HG02973 (cell line): ENCODE measurements at regions not wholly inside any gene's neighbourhood (a gene's known extent, or its start where the extent isn't known, plus 50 kb on each side); places are given as distances from the start of the nearest gene placed in this dataset.

Experiments
- ATAC-seq: cut with Tn5 transposase; IDR thresholded peaks from one replicate; pipeline ENCODE4 v1.9.1; 2021; ENCODE audit warnings: moderate library complexity; ENCODE audit not compliant: unreplicated experiment

DNA sequence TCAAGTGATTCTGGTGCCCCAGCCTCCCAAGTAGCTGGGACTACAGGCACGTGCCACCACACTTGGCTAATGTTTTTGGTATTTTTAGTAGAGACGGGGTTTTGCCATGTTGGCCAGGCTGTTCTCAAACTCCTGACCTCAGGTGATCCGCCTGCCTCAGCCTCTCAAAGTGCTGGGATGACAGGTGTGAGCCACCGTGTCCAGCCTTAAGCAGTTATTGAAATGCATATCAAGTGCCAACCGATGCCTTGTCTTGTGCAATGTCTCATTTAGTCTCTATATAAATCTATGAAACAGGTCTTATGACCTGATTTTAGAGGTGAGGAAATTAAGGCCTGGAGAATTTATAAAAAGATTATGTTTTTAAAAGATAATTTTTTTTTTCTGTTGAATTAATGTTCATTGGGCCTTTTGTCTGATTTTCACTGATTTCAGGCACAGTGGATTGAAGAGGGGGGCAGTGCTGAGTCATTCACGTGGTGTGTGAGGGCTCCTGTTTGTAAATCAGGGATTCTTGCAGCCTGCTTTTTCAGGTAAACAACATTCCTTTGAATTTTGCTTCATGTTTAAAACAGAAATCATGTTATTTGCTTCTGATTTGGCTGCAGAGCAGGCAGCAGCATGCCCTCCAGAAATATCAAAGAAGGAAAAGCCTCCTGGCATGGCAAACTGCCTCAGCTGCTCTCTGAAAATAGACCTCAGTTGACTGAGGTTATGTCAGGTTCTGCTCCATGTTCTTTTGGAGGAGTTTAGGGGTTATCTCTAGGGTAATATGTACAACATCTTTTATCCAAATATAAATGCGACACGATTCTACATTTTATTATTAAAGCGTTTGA lies 407.0 kb upstream of the RGMA start:
- ATAC-seq = no peak

DNA sequence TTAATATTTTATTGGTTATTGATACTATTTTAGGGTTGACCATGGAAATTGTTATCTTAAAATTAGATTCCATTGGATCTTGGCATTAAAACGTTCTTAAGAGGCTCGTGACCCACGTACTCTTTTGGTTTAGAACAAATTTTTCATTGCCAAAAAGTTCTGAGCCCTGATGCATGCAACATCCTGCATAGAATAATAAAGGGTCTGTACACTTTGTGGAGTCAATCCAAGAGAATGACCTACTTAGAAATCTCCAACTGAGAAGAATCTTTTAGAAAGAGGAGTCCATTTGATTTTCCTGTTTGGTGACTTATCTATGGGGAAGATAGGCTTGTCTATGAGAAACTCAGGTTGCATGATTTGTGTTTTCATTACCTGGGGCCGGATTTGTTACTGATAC lies 404.2 kb upstream of the RGMA start:
- no peak for ATAC-seq

DNA sequence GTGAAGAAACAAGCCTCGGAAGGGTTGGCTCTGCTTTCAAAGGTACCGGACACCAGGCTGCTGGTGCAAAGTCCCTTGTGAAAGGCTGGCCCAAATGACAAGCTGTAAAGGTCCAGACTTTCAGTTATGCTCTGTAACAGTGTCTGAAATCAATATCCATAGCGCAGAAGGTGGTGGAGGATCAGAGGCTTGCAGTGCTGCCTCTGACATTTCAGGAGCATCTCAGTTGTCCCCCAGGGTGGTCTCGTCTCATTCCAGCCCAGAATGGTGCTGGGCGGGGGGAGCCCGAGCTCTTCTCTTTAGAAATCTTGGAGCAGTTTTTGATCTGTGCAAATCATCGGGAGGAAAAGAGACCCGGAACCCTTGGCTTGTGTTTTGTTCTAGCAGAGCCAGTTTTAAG lies 402.3 kb upstream of the RGMA start:
- ATAC-seq = no peak

DNA sequence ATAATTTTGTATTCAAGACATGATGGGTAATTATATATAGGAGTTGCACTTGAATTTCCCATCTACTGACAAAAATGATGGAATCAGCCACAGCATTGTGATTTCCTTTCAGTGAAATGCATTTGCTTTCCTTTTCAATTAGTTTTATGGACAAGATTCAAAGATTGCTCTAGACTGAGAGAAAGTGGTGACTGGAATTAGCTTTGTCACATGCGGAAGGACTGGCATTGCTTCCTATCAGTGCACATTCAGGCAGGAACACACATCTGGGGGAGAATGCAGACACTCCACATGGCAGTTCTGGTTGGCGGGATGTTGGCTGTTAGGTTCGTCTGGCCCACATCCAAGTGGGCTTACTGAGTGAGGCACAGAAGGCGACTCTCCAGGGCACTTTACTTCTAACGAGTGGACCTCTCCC lies 399.3 kb upstream of the RGMA start:
- no peak for ATAC-seq

DNA sequence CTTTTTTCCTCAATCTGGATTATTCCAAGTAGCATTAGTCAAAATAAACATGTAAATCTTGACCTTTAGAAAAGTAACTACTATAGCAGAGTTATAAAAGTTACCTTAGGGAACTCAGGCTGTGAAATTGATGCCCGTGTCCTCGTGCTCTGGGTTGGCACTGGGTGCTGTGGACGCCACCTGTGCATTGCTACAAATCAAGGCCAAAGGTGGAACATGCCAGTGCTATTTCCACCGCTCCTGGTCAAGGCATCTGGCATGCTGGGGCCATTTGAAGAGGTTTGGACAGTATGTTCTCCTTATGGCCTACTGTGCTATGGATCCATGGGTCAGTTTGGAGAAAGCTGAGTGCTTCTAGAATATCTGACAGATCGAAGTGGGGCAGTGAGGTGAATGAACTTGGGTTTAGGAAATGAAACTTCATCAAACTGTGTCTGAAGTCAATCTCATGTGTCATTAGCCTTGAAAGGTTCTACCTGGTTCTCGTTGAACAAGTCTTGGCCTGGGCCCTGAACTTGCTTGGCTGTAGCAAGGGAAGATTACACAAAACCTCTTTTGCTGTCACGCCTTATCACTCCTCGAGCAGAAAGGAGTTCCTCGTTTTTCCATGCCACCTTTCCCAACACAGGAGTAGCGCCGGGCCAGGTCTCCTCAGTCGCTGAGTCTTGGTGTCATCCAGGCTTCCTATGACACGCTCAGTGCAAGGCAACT lies 397.6 kb upstream of the RGMA start:
- no peak for ATAC-seq

DNA sequence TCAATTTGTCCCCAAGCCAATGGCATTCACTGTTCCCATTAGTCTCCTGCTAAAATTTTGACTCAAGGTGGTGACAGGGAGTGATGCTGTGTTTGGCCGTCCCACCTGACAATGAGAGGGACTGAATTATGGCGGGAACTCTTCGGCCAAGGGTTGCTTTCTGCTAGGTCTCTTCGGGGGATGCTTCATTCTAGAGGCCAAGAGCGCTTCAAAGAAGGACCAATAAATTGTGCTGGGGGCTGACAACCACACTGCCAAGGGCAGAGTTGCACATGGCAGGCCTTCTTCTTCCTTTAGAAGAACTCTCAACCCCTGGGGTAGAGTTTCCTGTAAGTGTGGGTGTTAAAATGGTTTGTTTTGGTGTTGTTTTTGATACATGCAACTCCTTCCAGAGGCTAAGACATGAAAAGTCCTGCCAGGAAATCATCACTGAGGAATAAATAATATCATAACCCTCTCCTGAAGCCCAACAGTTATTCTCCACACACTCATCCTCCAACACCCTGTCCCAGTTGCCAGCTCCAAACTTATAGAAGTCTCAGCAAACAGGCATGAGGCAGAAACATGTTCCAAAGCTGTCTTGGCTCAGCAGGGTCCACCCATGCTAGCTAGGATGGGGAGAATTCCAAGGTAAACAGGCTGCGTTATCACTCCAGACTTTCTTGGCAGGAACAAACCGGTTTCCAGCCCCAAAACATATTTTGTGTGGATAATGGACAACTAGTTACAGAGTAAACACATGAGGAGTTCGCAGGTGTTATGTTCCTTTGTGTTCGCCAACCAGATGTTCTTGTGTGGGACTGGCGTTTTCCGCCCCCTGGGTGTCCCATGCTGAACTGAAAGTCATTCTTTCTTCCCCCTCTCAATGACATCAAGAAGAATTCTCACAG lies 396.7 kb upstream of the RGMA start:
- ATAC-seq = no peak

DNA sequence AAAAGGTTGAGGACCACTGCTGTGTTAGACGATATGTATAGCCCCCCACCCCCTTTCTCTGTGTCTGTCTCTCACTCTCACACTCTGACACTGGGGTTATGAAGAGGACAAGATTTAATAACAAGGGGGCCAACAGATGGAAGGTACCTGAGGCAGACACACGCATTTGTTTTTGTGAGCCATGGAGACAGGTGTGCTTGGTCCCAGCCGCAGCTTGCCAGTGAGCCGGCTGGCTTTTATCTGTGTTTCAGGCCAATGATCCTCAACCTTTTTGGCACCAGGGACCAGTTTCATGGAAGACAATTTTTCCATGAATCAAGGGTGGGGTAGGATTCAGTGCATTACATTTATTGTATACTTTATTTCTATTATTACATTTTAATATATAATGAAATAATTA lies 394.9 kb upstream of the RGMA start:
- no peak for ATAC-seq

DNA sequence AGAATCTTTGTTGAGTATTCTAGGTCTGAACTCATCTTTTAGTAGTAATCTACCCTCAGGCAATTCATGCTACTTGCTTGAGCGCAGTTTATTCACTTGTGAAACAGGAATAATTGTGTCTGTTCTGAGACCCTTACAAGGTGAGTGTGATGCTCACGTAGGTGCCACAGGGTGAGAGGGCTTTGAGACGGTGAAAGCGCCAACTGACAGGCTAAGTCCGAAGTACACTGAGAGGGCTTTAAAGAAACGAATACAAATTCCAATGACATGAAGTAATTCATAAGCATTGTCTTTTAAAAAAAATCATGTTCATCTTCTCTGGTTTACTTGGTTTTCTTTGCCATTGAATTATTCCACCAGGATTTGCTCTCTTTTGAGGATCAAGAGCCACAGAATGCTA lies 393.7 kb upstream of the RGMA start:
- no peak for ATAC-seq

DNA sequence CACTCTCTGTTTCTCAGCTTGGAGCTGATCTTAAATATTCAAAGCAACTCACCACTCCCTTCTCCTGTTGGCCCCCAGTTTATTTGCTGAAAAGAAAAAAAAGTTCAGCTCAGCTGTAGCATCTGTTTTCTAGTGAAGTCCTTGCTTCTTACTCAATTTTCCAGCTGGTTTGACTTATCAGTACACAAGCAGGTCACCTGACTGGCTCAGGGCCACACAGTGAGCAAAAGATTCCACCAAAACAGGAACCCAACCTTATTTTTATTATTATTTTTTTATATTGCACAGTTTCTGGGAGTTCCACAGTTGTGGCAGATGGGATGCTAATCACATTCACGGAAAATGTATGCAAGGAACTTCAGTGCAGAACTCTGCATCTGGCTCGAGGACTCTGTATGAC lies 390.7 kb upstream of the RGMA start:
- ATAC-seq = no peak

DNA sequence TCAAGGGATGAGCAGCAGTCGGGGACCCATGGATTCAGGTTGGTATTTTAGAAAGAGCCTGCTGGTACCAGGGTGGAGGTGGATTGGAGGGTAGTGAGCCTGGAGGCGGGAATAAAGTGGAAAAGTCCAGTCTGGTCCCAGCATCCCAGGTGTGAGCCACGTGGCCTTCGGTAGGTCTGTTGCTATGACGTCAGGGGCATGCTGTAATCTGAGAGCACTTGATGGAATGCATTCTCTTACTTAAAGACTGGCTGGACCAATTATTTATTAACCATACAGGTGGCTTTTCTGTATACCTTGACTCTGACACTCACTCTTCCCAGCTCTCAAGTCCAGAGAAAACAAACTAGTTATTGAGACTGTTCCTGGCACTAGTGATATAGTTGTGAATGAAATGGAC lies 389.9 kb upstream of the RGMA start:
- ATAC-seq = no peak

DNA sequence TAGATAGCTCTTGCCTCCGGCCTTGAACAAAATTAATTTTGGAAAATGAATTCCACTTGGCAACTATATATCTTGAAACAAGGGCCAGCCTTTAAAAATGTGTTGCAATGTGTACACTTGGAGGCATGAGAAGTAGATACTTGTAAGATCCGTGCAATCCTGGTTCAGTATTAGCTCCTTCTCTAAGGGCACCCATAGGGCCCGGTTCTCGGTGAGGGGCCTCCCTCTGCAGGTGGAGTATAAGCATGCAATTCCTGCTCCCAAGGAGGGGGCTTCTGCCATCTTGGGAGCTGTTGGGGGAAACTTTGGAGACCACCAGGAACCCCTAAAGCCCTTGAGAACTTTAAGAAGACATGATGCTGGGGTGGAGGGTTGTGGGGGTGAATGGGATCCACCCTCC lies 388.7 kb upstream of the RGMA start:
- ATAC-seq = no peak

DNA sequence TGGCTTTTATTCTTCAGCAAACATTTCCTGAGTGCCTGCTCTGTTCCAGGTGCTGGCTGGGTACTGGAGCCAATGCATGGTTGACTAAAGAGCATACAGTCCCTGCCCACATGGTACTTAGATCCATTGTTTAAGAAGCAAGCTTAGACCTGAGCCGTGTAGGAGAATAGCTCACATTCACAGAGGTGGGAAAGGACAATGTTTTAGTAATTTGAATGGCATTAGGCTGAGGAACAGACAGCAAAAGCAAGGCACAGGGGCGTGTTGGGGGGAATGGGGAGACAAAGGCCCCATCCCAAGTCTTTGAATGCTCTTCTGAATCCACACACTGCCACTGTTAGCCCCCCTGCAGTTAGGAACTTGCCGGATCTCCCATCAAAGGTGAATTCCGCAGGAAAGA lies 388.2 kb upstream of the RGMA start:
- no peak for ATAC-seq

DNA sequence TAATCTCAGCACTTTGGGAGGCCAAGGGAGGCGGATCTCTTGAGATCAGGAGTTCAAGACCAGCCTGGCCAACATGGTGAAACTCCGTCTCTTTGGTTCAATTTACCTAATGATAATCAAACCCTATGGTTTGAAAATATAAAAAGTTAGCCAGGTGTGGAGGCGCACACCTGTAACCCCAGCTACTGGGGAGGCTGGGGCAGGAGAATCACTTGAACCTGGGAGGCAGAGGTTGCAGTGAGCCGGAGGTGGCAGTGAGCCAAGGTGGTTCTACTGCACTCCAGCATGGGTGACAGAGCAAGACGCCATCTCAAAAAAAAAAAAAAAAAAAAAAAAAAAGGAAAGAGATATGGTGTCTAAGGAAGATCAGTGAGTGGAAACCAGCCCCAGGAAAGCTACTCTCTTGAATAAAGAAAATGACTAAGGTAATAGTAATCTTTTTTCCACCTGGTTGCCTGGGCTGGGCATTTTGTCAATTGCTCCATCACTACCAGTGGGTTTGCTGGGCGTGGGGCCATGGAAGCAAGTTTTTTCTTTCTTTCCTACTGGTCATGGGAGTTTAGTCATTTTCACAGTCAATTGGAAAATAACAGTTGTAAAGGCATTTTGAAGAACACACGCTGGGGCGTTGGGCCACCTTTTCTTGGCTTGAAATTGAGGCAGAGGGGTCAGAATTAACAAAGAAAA lies 387.6 kb upstream of the RGMA start:
- no peak for ATAC-seq

DNA sequence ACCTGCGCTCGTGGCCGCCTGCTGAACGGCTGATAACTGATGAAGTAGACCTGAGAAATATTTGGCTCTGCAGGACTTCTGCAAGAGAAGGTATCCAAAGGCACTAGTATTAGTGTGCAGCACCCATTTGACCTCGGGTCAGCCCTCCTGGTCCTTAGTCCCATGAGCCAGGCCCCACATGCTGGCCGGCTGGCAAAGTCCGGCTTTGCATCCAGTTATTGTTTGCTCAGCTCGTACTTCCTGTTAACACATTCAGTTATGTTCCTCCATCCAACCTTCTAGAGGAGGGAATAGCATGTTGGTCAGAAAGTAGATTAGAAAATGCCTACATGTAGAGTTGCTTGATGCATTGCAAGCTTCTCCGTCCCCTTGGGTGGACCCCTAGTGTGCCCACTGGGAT lies 385.7 kb upstream of the RGMA start:
- ATAC-seq = no peak

DNA sequence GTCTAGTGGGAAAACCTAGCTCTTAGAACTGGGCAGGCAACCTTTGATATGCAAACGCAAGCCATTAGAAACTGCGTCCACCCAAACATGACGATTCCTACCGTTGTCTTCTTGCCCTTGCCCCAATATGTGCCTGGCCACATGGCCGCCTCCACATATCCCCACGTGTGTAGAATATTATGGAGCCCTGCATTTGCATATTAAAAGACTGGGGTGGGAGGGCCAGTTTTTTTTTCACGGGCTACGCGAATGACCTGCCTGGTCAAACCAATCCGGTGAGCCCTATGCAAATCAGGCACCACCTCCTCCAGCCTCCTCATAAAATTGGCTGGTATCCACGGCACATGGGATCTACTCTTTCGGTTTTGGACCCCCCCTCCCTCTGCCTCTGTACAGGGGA lies 381.0 kb upstream of the RGMA start:
- ATAC-seq = no peak

DNA sequence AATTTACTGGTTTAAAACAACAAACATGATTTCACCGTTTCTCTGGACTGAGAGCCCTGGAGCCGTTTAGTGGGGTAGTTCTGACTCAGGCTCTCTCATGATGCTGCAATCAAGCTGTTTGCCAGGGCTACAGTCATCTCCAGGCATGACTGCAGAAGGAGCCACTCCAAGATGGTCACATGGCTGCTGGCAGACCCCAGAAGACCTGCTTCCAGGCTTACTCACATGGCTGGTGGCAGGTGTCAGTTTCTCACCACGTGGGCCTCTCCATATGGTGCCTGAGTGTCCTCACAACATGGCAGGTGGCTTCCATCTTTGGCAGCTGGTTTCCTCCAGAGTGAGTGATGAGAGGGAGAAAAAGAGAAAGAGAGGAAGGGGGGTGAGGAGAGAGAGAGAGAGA lies 378.3 kb upstream of the RGMA start:
- no peak for ATAC-seq

DNA sequence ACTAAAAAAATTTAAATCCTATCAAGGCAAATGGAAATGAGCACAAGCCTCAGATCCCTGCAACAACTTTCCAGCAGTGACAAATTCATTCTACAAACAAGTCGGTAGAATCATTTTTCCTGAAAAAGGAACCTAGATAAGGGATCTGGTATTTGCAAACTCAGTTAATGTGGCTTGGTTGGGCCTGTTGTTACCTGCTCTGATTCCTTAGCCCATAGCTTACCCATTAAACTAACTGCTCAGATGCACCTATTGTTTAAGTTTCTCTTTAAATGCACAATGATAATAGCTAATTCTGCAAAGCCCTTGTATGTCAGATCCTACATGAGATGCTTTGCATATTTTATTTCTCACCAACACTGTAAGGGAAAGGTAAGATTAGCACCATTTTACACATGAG lies 377.4 kb upstream of the RGMA start:
- ATAC-seq = no peak

DNA sequence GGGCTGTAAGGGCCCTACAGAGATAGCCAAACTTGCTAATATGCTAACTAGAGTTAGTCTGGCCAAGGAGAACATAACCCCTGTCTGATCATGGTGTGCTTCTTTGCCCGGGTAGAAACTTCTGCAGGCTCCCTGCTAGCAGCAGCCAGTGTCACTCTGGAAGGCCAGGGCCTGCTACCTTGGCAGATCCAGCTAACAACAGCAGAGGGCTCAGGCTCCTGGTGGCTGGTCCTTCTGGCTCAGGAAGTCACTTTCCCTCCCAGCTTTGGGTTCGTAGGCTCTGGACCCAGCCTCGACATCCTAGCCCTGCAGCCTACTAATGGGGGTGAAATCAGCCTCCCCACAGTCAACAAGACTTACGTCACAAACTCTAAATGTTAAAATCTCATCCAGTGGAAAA lies 373.7 kb upstream of the RGMA start:
- no peak for ATAC-seq

DNA sequence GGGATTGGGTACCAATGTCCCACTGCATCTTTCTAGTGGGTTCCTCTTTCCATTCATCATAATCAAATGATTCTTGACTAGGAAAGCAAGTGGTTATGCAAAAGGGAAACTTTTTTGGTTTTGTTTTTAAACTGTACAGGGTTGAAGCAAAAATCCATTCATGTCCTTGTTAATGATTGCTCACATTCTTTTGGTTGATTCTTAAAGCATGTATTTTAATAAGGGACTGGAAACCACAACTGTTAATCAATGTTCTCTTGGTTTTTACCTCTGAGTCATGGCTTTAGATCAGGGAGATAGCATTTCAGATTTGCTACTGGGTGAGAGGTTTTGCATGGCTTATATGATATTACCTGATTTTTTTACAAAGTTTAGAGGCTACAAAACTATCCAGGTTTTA lies 371.7 kb upstream of the RGMA start:
- ATAC-seq = peak; percentile 80

DNA sequence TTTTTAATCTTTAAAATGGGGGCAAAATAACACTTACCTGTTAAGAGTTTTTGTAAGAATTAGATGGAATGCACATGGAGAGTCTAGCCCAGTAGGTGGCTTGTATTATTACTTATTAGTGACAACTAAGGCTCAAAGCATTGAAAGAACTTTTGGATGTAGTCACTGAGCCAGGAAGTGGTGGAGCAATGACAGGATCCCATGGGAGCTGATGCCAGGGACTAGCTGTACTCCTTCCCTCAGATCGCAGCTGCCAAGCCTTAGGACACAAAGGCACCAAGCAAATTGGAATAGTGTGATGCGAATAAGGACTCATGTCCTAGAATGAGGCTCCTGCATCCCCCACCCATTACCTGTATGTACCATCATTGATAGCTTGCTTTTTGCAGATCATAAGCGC lies 370.4 kb upstream of the RGMA start:
- ATAC-seq = no peak

DNA sequence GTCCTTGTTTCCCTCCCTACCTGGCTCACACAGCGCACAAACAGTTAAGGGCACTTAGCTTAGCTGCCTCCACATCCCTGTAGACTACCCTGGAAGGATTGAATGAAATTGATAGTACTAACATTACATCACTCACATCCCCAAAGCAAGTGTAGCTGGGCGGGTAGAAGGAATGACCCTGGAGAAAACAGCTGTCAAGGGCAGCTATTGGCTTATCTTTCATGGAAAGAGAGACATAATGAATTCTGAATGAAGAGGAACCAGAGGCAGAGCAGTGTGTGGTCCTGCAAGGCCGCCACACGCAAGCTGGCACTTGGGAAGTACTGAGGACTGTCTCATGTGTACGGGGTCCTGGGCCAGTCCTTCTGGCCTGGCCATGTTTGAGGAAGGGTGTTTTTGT lies 369.6 kb upstream of the RGMA start:
- ATAC-seq = no peak
